ENCODE measurements at regions not wholly inside any gene's neighbourhood (a gene's known extent, or its start where the extent isn't known, plus 50 kb on each side); places are given as distances from the start of the nearest gene placed in this dataset.

GRCh38 chrX:34884817-34885216, 57.8 kb upstream of the FAM47B start:
- in situ Hi-C loops (cut with MboI), result loop anchor here (25.0 kb wide), 1 partner anchor 223 kb away; the partner anchor contains the start of gene TMEM47
- WGBS, 2 experiments (ENCODE audit: low coverage in 1 of 2, low lambda C conversion rate in 2 of 2, missing lambda C conversion rate in 2 of 2), result 0% methylated on average over 2 of the region's 2 CpGs
- H3K9ac ChIP-seq, result peak overlapping the region; percentile 57; the same call in 1 of the 2 replicates

GRCh38 chrX:34886011-34886410, 56.6 kb upstream of the FAM47B start:
- Histone ChIP-seq H3K4me1 (ENCODE audit: insufficient read depth) (peaks cover 23% of the 10 kb centered on the region), H3K9me3 (ENCODE audit: low read depth) (no peaks in the 10 kb centered on the region), H3K9me2 (ENCODE audit: insufficient read depth) (no peaks in the 10 kb centered on the region), H3F3A (ENCODE audit: insufficient read depth) (peaks cover 13% of the 10 kb centered on the region; the same call in 1 of the 2 replicates), H3K27ac (no peak overlapping the region), H3K4me2 (ENCODE audit: unreplicated experiment) (no peak overlapping the region), H3K4me3 (no peak overlapping the region), H4K20me1 (ENCODE audit: insufficient read depth) (no peaks in the 10 kb centered on the region), H3K9ac (no peak overlapping the region), H3K27me3 (replicated peaks; ENCODE audit: insufficient read depth) (no peaks in the 10 kb centered on the region), H3K79me2 (ENCODE audit: insufficient read depth) (no peaks in the 10 kb centered on the region), H3K36me3 (ENCODE audit: low read depth) (no peaks in the 10 kb centered on the region), H2AFZ (no peak overlapping the region)
- 60 to 85% methylated on average over 1 of the region's 1 CpG for WGBS, 2 experiments (ENCODE audit: low coverage in 1 of 2, low lambda C conversion rate in 2 of 2, missing lambda C conversion rate in 2 of 2)
- in situ Hi-C loops (cut with MboI), result loop anchor here (25.0 kb wide), 1 partner anchor 224 kb away; the partner anchor contains the start of gene TMEM47
- TF ChIP-seq EZH2 (IDR thresholded peaks at IDR 0.05; ENCODE audit: insufficient read depth, poor library complexity, severe bottlenecking), result no peak
- TF ChIP-seq EZH2phosphoT487 (IDR thresholded peaks at IDR 0.05; ENCODE audit: insufficient read depth, low read depth), result no peak
- DNase-seq, result no peak

More at GRCh38 chrX:34884817-34885216, 57.8 kb upstream of the FAM47B start:
- Histone ChIP-seq H3K27me3 (replicated peaks; ENCODE audit: insufficient read depth) (no peaks in the 10 kb centered on the region), H3K79me2 (ENCODE audit: insufficient read depth) (no peaks in the 10 kb centered on the region), H4K20me1 (ENCODE audit: insufficient read depth) (no peaks in the 10 kb centered on the region), H3K4me1 (ENCODE audit: insufficient read depth) (peaks cover 33% of the 10 kb centered on the region), H3F3A (ENCODE audit: insufficient read depth) (peaks cover 19% of the 10 kb centered on the region; the same call in 1 of the 2 replicates), H2AFZ (no peak overlapping the region), H3K27ac (peak overlapping the region; percentile 74), H3K4me2 (ENCODE audit: unreplicated experiment) (peak overlapping the region; percentile 51), H3K9me2 (ENCODE audit: insufficient read depth) (no peaks in the 10 kb centered on the region), H3K9me3 (ENCODE audit: low read depth) (no peaks in the 10 kb centered on the region), H3K36me3 (ENCODE audit: low read depth) (no peaks in the 10 kb centered on the region), H3K4me3 (peak overlapping the region; percentile 45)
- TF ChIP-seq EZH2 (IDR thresholded peaks at IDR 0.05; ENCODE audit: insufficient read depth, poor library complexity, severe bottlenecking) (no peak), EZH2phosphoT487 (IDR thresholded peaks at IDR 0.05; ENCODE audit: insufficient read depth, low read depth) (no peak)
- DNase-seq, result peak; percentile 83

DNA sequence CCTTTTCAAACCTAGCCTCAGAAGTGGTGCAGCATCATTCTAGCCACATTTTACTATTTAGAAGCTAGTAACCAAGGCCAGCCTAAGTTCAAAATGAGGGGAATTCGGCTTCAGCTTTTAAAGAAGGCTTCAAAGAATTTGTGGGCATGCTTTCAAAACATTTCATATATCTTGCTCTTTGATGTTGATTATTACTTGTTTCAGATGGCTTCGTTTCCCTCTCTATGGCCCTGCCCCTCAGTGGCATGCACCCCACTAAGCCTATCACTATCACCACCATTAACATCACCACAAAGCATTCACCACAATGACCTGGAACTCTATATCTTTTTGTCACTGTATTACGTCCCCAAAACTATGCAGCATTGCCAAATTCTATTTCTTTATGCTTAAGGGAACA, 51.2 kb upstream of the FAM47B start:
- H3K9me2 ChIP-seq (ENCODE audit: insufficient read depth), result no peaks in the 10 kb centered on the region
- 53 to 65% methylated on average over 3 of the region's 3 CpGs for WGBS, 2 experiments (ENCODE audit: low coverage in 1 of 2, low lambda C conversion rate in 2 of 2, missing lambda C conversion rate in 2 of 2)
- H3F3A ChIP-seq (ENCODE audit: insufficient read depth), result no peaks in the 10 kb centered on the region
- no peaks in the 10 kb centered on the region for H3K27me3 ChIP-seq (replicated peaks; ENCODE audit: insufficient read depth)
- H2AFZ ChIP-seq, result no peak overlapping the region
- H3K4me3 ChIP-seq, result no peak overlapping the region
- H3K36me3 ChIP-seq (ENCODE audit: low read depth), result no peaks in the 10 kb centered on the region
- no peaks in the 10 kb centered on the region for H4K20me1 ChIP-seq (ENCODE audit: insufficient read depth)
- TF ChIP-seq EZH2 (IDR thresholded peaks at IDR 0.05; ENCODE audit: insufficient read depth, poor library complexity, severe bottlenecking), result no peak
- no peak for TF ChIP-seq EZH2phosphoT487 (IDR thresholded peaks at IDR 0.05; ENCODE audit: insufficient read depth, low read depth)
- in situ Hi-C loops (cut with MboI), result loop anchor here (25.0 kb wide), 1 partner anchor 229 kb away; the partner anchor contains the start of gene TMEM47
- no peak overlapping the region for H3K4me2 ChIP-seq (ENCODE audit: unreplicated experiment)
- H3K4me1 ChIP-seq (ENCODE audit: insufficient read depth), result no peaks in the 10 kb centered on the region
- no peak for DNase-seq
- no peaks in the 10 kb centered on the region for H3K9me3 ChIP-seq (ENCODE audit: low read depth)
- H3K27ac ChIP-seq, result no peak overlapping the region
- H3K79me2 ChIP-seq (ENCODE audit: insufficient read depth), result no peaks in the 10 kb centered on the region
- H3K9ac ChIP-seq, result no peak overlapping the region
